H9 (cell line): ENCODE measurements at regions not wholly inside any gene's neighbourhood (a gene's known extent, or its start where the extent isn't known, plus 50 kb on each side); places are given as distances from the start of the nearest gene placed in this dataset.

Source experiments
- DNase-seq: peaks from one replicate; pipeline ENCODE4 v3.0.0-alpha.2; 2017
- H2AFZ ChIP-seq: one replicate; pipeline ENCODE4 v1.6.1; 2013; ENCODE audit warnings: mild to moderate bottlenecking, low read length, control low read depth, moderate library complexity
- H2AK5ac ChIP-seq: 2 replicates; pipeline ENCODE4 v1.6.1; 2013; ENCODE audit warnings: low read length, control low read depth, mixed read lengths; ENCODE audit not compliant: insufficient read length
- H2BK120ac ChIP-seq: one replicate; pipeline ENCODE4 v1.6.1; 2013; ENCODE audit warnings: low read depth, mild to moderate bottlenecking, low read length, control low read depth, inconsistent platforms; ENCODE audit not compliant: poor library complexity, severe bottlenecking
- H2BK12ac ChIP-seq: 2 replicates; pipeline ENCODE4 v1.6.1; 2013; ENCODE audit warnings: low read length, control low read depth, mixed read lengths, low read depth; ENCODE audit not compliant: insufficient read length
- H2BK15ac ChIP-seq: 2 replicates; pipeline ENCODE4 v1.6.1; 2013; ENCODE audit warnings: low read depth, low read length, control low read depth
- H2BK20ac ChIP-seq: one replicate; pipeline ENCODE4 v1.6.1; 2013; ENCODE audit warnings: low read depth, mild to moderate bottlenecking, low read length, control low read depth, inconsistent platforms; ENCODE audit not compliant: poor library complexity, severe bottlenecking
- H2BK5ac ChIP-seq: 2 replicates; pipeline ENCODE4 v1.6.1; 2013; ENCODE audit warnings: low read length, control low read depth, mixed read lengths; ENCODE audit not compliant: insufficient read length
- H3K14ac ChIP-seq: 2 replicates; pipeline ENCODE4 v1.6.1; 2013; ENCODE audit warnings: low read length, control low read depth; ENCODE audit not compliant: insufficient read depth
- H3K18ac ChIP-seq: 2 replicates; pipeline ENCODE4 v1.6.1; 2013; ENCODE audit warnings: low read depth, mild to moderate bottlenecking, mixed read lengths, low read length, control low read depth; ENCODE audit not compliant: insufficient read length
- H3K23ac ChIP-seq: 2 replicates; pipeline ENCODE4 v1.6.1; 2013; ENCODE audit warnings: low read length, control low read depth, mixed read lengths, low read depth; ENCODE audit not compliant: insufficient read length
- H3K23me2 ChIP-seq: 2 replicates; pipeline ENCODE4 v1.6.1; 2013; ENCODE audit warnings: low read depth, mild to moderate bottlenecking, mixed read lengths, low read length, control low read depth; ENCODE audit not compliant: insufficient read length, poor library complexity, severe bottlenecking
- H3K27ac ChIP-seq: 2 replicates; pipeline ENCODE4 v1.5.1; 2013; ENCODE audit warnings: low read length, control low read depth, mixed read lengths, low read depth; ENCODE audit not compliant: insufficient read length
- H3K27me3 ChIP-seq: 2 replicates; pipeline ENCODE4 v1.6.1; 2013; ENCODE audit warnings: low read length, control low read depth, inconsistent platforms; ENCODE audit not compliant: insufficient read depth
- H3K4ac ChIP-seq: 2 replicates; pipeline ENCODE4 v1.6.1; 2013; ENCODE audit warnings: low read depth, mild to moderate bottlenecking, control low read depth, inconsistent platforms, low read length, moderate library complexity
- H3K4me1 ChIP-seq: 2 replicates; pipeline ENCODE4 v1.6.1; 2013; ENCODE audit warnings: low read length, control low read depth, inconsistent platforms; ENCODE audit not compliant: insufficient read depth
- H3K4me2 ChIP-seq: 2 replicates; pipeline ENCODE4 v1.6.1; 2013; ENCODE audit warnings: low read length, control low read depth, mixed read lengths; ENCODE audit not compliant: insufficient read length, insufficient read depth
- H3K56ac ChIP-seq: 2 replicates; pipeline ENCODE4 v1.6.1; 2013; ENCODE audit warnings: low read depth, mild to moderate bottlenecking, mixed read lengths, low read length, control low read depth; ENCODE audit not compliant: insufficient read length
- H3K79me1 ChIP-seq: 2 replicates; pipeline ENCODE4 v1.6.1; 2013; ENCODE audit warnings: low read depth, mild to moderate bottlenecking, moderate library complexity, low read length, control low read depth, inconsistent platforms; ENCODE audit not compliant: insufficient read depth, poor library complexity, severe bottlenecking
- H3K79me2 ChIP-seq: 2 replicates; pipeline ENCODE4 v1.6.1; 2013; ENCODE audit warnings: low read length, control low read depth, inconsistent platforms; ENCODE audit not compliant: insufficient read depth
- H3K9ac ChIP-seq: 2 replicates; pipeline ENCODE4 v1.6.1; 2013; ENCODE audit warnings: low read length, control low read depth, mixed read lengths; ENCODE audit not compliant: insufficient read length; ENCODE audit errors: extremely low read depth
- H3K9me3 ChIP-seq: one replicate; pipeline ENCODE4 v1.6.1; 2013; ENCODE audit warnings: low read depth, low read length, inconsistent platforms; ENCODE audit not compliant: control insufficient read depth
- H3T11ph ChIP-seq: one replicate; pipeline ENCODE4 v1.6.1; 2013; ENCODE audit warnings: mild to moderate bottlenecking, low read length, control low read depth, inconsistent platforms
- H4K20me1 ChIP-seq: one replicate; pipeline ENCODE4 v1.6.1; 2013; ENCODE audit not compliant: control insufficient read depth, insufficient read length, insufficient read depth
- H4K5ac ChIP-seq: 2 replicates; pipeline ENCODE4 v1.6.1; 2013; ENCODE audit warnings: low read depth, mild to moderate bottlenecking, mixed read lengths, low read length, control low read depth; ENCODE audit not compliant: insufficient read length
- H4K8ac ChIP-seq: replicated peaks from 2 replicates; pipeline ENCODE4 v1.6.1; 2013; ENCODE audit warnings: low read length, control low read depth, mixed read lengths, low read depth; ENCODE audit not compliant: insufficient read length
- H4K91ac ChIP-seq: 2 replicates; pipeline ENCODE4 v1.6.1; 2013; ENCODE audit warnings: low read depth, mild to moderate bottlenecking, moderate library complexity, mixed read lengths, low read length, control low read depth; ENCODE audit not compliant: insufficient read length
- H3K27ac Mint-ChIP-seq, 3 experiments: 2 replicates in 2 of 3; 3 replicates in 1 of 3; pipeline ENCODE4 v1.8.0; 2020 to 2021; ENCODE audit warnings: mixed read lengths in 3 of 3, mild to moderate bottlenecking in 1 of 3, moderate library complexity in 1 of 3
- H3K27me3 Mint-ChIP-seq: 2 replicates; pipeline ENCODE4 v1.8.0; 2021; ENCODE audit warnings: low read depth, mild to moderate bottlenecking, moderate library complexity, mixed read lengths
- H3K36me3 Mint-ChIP-seq, 3 experiments: 2 replicates in 2 of 3; 3 replicates in 1 of 3; pipeline ENCODE4 v1.8.0; 2020 to 2021; ENCODE audit warnings: low read depth in 3 of 3, mixed read lengths in 3 of 3; ENCODE audit not compliant: insufficient read depth in 1 of 3
- H3K4me1 Mint-ChIP-seq, 2 experiments: 2 replicates each; pipeline ENCODE4 v1.8.0; 2020; ENCODE audit warnings: mixed read lengths in 2 of 2
- H3K4me3 Mint-ChIP-seq, 2 experiments: 2 replicates in 1 of 2; 3 replicates in 1 of 2; pipeline ENCODE4 v1.8.0; 2020 to 2021; ENCODE audit warnings: mild to moderate bottlenecking in 2 of 2, mixed read lengths in 2 of 2, moderate library complexity in 1 of 2
- H3K9me3 Mint-ChIP-seq, 2 experiments: 2 replicates in 1 of 2; 3 replicates in 1 of 2; pipeline ENCODE4 v1.8.0; 2020; ENCODE audit warnings: mild to moderate bottlenecking in 2 of 2, mixed read lengths in 2 of 2, moderate library complexity in 1 of 2
- CTCF ChIP-seq: fragments of 200-600 bp; sonication (generic); conservative IDR thresholded peaks from 3 replicates; pipeline ENCODE4 v1.8.0; 2021; ENCODE audit warnings: antibody characterized with exemption, mild to moderate bottlenecking
- WGBS: extraction: QIAGEN DNeasy Blood & Tissue Kit; methylation state at CpG from one replicate; pipeline ENCODE4 v1.1.7; 2013; ENCODE audit warnings: missing lambda C conversion rate, low lambda C conversion rate, mixed read lengths; ENCODE audit not compliant: insufficient read length; ENCODE audit errors: extremely low coverage; 5-methylcytosine and 5-hydroxymethylcytosine counted together

- H2BK120ac ChIP-seq = no peak overlapping the region
- H2AK5ac ChIP-seq = no peak overlapping the region
- H3K9ac ChIP-seq = no peak overlapping the region
- H3K79me2 ChIP-seq = no peaks in the 10 kb centered on the region
- H2BK15ac ChIP-seq = no peak overlapping the region
- H4K8ac ChIP-seq = no peak overlapping the region
- no peak overlapping the region for H3K23ac ChIP-seq
- Mint-ChIP-seq H3K27ac (no peak overlapping the region), H3K4me1 (no peaks in the 10 kb centered on the region), H3K9me3 (peaks cover 0 to 3% of the 10 kb centered on the region in 2 experiments; a peak in 1 of 5 replicates), H3K27me3 (no peaks in the 10 kb centered on the region; the same call in 1 of the 2 replicates), H3K36me3 (no peaks in the 10 kb centered on the region), H3K4me3 (no peak overlapping the region)
- H3K23me2 ChIP-seq = no peaks in the 10 kb centered on the region
- no peak overlapping the region for H3T11ph ChIP-seq
- H3K56ac ChIP-seq = no peak overlapping the region
- H3K4me1 ChIP-seq = no peaks in the 10 kb centered on the region
- H3K18ac ChIP-seq = no peak overlapping the region
- no peak overlapping the region for H4K5ac ChIP-seq
- H2BK12ac ChIP-seq = no peak overlapping the region
- no peaks in the 10 kb centered on the region for H4K20me1 ChIP-seq
- H3K79me1 ChIP-seq = no peaks in the 10 kb centered on the region
- H2BK5ac ChIP-seq = no peak overlapping the region
- no CpG with 5 or more reads among the region's 4 CpGs for WGBS
- no peak overlapping the region for H2BK20ac ChIP-seq
- no peak overlapping the region for H3K14ac ChIP-seq
- no peak overlapping the region for H2AFZ ChIP-seq
- H3K27ac ChIP-seq = no peak overlapping the region
- no peaks in the 10 kb centered on the region for H3K9me3 ChIP-seq
- H3K4me2 ChIP-seq = no peak overlapping the region
- no peak overlapping the region for H4K91ac ChIP-seq
- no peak for DNase-seq
- TF ChIP-seq CTCF = no peak
- no peaks in the 10 kb centered on the region for H3K27me3 ChIP-seq
- H3K4ac ChIP-seq = no peak overlapping the region
Observed at GRCh38 chr12:45560689-45561088, 168.8 kb upstream of the ARID2 start.
